ENCODE measurements at regions not wholly inside any gene's neighbourhood (a gene's known extent, or its start where the extent isn't known, plus 50 kb on each side); places are given as distances from the start of the nearest gene placed in this dataset.
A peak's percentile ranks its signal among the peaks of the same experiment; 100 is the strongest.

DNA sequence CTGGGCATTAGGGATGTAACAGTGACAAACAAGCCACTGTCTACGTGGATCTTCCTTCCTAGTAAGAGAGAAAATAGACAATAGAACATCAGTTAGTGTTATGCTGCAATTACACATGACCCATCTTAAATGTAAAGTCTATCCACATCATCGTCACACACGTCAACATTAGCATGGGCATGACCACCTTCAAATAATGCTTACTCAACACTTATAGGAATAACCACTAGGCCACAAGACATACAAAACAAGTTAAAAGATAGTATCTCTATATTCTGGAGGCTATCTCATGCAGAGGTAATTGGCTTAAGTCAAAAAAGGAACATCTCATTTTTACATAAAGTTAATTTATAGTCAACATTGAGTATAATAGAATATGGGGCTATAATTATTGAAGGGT is 156.5 kb downstream of the MOXD1 start:
- DNase-seq (ENCODE audit: low spot score), result no peak

GRCh38 chr6:132236744-132237143 is 164.5 kb downstream of the MOXD1 start:
- no peak for DNase-seq (ENCODE audit: low spot score)

DNA sequence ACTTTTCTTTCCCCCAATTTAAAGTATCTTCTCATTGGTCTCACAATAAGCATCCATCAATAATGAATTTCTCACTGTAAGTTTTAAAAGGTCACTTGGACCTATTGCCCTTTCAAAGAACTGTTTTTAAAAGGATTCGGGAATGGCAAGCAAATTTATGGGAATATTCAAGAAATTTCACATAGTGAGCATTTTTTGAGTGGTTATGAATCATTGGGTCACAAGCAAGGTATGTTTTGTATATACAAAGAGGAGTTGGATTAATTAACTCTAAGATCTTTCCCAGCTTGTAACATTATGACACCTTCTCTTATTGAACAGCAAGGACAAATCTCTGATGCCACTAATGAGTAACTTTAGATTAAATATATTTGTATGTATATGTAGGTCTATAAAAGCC is 165.0 kb downstream of the MOXD1 start:
- no peak for DNase-seq (ENCODE audit: low spot score)

DNA sequence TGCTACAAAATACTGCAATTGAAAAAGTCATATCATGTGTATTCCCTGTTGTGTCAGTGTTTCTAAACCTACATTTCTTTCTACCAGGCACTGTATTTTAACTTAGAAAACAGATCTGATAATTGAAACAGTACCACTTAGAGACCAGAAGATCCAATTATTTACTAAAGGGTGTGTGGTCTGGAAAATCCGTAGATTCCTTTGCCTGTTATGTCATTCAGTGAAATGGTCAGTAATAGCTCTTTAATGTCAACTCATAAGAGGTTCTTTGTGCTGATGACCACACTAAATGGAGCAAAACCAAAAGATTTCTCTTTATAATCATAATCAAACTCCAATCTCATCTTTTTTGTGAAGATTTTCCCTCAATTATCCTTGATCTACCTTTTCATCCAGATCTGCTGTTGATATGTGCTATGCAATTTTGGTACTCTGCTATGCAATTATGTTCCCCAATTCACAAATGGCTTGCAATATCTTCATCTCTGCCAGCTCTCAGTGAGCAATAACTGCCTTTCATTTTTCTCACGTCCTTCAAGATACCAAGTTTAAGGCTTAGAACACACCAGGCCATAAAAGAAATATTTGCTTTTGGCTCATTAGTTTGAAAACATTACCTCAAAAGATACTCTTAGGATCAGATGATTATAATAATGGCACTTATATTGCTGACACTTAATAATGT is 165.5 kb downstream of the MOXD1 start:
- DNase-seq (ENCODE audit: low spot score), result no peak

DNA sequence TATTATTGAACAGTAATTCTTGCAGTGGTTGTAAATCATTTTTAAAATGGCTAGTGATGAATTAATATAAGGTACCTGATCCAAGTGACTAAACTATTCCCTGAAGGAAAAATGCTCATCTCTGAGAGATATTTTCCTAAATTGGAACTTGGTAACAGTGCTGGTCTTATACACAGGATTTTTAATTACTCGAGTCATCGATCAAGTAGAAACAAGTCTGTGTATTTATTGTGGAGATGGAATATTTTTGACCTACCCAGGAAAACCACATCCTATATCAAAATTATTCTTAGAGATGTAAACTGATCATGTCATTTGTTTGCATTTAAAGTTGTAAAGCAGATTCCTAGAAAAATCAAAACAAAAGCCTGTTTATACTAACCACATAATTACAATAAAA is 166.9 kb downstream of the MOXD1 start:
- no peak for DNase-seq (ENCODE audit: low spot score)

DNA sequence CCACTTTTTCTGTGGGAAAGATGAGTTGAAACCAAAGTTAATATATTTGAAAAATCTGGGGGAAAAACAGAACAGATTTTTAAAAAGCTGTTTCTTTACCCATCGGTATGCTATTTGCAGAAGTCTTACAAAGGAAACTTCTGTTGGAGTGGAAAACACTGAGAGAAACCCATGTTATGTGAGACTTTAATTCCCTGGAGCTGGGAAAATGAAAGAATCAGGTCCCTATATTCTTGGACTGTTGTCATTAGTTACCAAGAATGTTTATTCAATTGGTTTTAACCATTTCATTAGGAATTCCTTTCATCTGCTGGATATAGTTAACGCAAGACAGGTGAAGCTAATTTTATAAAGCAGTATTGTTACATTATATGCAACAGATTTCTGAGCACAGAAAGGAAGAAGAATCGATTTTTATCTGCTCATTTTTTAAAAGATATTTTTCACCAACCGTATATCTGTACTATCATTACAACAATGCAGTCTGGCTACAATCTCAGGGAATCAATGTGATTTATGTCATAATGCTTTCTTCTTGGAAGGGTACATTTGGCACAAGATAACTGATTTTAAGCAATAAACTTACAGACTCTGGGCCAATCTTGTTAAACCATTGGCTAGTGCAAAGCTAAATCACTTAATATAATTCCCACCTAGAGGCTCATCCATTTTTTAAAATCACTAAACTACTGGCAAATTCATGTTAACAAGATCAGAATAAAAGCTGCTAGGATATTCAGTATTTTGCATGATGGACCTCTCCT is 170.0 kb downstream of the MOXD1 start:
- no peak for DNase-seq (ENCODE audit: low spot score)

DNA sequence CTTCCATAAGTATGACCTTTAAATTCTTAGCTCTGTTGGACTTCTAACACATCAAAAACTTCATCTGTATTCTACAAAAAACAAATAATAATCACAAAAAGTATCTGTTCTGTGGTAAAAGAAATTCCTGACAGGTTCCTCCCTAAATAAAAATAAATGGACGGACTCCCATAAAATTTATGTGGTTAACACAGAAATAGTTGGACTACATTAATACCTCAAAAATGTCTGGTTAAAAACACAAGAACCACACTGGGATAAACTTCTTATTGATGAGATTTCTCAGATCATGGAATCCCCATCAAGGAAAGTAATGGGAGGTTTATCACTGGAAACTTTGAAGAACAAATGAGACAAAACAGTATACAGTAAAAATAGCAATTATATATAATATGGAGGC is 172.4 kb downstream of the MOXD1 start:
- no peak for DNase-seq (ENCODE audit: low spot score)

DNA sequence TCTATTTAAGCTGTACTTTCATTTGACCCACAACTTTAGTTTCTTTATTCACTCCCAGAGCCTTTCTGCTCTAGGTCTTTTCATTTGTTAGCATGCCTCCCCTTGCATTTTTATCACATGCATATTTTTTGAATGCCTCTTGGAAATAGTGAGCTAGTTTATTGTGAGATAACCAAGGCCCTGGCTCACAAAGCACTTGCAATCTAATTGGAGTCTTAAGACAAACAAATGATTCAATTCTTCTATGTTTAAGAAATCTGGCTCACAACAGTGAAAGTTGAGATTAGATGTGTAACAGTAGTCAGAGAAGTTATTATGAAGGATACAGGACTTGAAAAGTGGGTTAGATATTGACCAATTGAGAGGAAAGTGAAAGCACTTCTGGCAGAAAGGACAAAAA is 173.4 kb downstream of the MOXD1 start:
- DNase-seq (ENCODE audit: low spot score), result no peak

- no peak for DNase-seq (ENCODE audit: low spot score)
These were observed 176.3 kb downstream of the MOXD1 start for GRCh38 chr6:132224943-132225342.

GRCh38 chr6:132220800-132221199 is 180.5 kb downstream of the MOXD1 start:
- no peak for DNase-seq (ENCODE audit: low spot score)

GRCh38 chr6:132219901-132220300 is 181.4 kb downstream of the MOXD1 start:
- no peak for DNase-seq (ENCODE audit: low spot score)

DNA sequence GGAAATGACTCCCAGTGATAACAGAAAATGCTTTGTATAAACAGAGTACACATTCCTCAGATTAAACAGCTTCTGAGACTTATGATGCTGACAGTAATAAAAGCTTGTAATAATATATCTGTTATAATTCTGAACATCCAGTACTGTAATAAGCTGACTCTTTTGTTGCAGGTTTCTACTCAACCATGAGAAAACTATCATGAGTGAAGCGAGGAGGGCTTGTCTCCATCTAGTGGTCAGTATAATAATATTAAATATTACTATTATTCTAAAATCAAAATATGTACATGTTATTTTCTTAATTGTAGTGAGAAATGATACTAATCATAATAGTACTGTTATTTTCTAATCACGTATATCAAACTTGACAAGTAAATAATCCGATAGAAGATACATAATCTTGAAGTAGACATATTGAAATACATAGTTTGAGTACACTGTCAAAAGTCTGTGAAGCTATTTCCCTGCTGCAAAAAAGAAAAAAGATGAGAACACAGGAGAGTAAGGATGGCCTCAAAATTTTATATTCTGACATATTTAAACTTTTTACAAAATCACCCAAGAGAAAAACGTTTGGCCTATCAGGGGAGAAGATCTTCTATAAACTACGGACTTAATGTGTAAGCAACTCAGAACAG is 183.1 kb downstream of the MOXD1 start:
- peak; percentile 17 for DNase-seq (ENCODE audit: low spot score)

DNA sequence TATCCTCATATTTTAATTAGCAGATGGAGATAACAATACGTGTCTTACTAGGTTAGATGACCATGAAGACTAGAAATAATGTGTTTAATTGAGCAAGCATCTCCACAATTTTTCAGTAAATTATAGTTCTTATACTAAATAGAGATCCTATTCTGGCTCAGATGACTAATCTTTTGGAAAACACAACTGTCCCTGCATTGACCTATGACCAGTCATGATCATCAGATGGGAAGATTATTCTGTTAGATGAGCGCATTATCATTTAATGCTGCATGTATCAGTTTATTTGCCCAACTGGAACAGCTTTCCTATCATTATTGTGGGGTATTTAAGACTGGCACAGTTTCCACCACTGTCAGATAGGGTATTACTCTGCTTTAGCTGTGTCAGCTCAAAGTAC is 185.5 kb downstream of the MOXD1 start:
- no peak for DNase-seq (ENCODE audit: low spot score)

DNA sequence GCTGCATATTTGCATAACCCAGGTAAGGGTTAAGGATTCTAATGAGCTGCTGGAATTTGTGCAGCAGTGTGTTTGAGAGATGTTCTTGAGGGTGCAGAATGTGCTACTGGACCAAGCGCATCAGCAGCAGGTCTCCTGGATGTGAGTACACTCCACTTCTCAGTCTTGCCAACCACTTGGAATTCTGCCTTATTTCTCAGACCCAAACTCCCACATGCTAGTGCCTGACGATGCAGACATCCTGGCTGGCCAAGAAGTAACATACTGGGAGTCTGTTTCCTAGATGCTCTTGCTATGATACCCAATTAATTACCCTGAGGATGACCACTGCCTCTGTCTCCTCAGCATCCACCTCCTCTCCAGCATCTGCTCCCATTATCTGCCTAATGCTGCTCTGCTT is 186.6 kb downstream of the MOXD1 start:
- DNase-seq (ENCODE audit: low spot score), result no peak

- no peak for DNase-seq (ENCODE audit: low spot score)
These were observed 187.5 kb downstream of the MOXD1 start for GRCh38 chr6:132213732-132214131.

DNA sequence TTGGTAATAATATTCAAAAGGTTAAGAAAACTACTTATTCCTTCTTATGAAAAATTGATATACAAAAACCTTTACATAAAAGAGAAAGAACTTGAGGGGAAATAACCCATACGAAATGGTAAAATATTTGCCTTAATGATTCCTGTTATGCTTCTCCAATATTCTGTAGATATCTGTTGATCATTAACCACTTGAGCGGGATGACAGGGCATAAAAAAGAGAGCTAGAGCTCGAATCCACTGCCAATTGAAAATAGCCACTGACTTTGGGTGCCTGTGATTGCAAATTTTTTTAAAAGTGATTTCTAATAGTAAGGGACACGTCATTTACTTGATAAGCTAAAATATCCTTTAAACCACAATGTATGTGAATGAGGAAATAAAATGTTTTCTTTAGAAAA is 188.1 kb downstream of the MOXD1 start:
- no peak for DNase-seq (ENCODE audit: low spot score)

DNA sequence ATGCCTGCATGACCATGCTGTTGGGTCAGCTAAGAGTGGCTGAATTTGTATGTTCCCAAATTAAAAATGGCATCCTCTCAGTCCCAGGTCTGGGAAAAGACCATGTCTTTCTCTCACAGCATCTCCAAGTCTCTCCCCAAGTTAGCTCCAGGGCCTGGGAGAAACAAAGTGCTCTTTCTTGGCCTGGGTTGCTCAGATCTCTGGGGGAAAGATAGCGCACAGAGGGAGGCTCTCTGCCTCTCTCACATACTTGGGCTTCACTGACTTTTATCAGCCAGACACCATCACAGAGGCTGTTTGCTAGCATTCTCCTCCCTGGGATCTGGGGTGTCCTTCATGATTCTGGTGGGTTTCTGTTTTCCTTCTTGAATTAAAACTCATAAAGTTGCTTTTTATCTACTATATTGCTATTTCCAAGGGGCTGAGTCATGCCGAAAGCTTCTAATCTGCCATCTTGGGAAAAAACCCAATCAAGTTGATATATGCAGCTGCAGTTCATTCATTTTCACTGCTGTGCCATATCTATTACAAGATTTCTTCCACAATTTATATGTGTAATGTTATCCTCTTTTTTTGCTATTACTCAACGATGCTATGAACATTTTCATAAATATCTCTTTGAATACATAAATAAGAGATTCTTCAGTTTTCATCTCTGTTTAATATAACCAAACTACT is 190.2 kb downstream of the MOXD1 start:
- no peak for DNase-seq (ENCODE audit: low spot score)

DNA sequence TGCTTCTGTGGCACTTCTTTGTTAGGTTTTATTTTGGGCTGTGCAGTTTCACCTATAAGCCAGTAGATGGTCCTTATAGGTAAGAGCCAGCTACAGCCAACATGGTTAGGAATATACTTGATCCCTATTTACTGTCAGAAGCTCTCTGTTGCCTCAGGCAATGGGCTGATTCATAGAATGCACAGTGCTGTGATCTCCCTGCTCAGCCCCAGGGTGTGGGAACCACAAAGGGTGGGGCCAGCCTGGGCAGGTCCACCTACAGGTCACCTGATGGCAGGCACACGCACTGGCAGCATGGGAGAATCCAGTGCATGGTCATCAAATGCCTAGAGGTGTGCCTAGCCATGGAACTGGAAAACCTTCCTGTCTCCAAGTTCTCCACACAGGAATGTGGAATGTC is 191.9 kb downstream of the MOXD1 start:
- no peak for DNase-seq (ENCODE audit: low spot score)

DNA sequence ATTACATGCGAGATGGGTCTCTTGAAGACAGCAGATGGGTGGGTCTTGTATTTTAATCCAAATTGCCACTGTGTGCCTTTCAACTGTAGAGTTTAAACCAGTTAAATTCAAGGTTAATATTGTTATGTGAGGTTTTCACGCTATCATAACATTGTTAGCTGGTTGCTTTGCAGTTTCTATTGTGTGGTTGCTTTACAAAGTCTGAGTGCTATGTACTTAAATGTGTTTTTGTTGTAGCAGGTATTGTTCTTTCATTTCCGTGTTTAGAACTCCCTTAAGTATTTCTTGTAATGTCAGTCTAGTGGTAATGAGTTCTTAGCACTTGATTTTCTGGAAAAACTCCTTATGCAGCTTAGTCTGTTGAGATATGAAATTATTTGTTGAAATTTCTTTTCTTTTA is 193.3 kb downstream of the MOXD1 start:
- DNase-seq (ENCODE audit: low spot score), result no peak

DNA sequence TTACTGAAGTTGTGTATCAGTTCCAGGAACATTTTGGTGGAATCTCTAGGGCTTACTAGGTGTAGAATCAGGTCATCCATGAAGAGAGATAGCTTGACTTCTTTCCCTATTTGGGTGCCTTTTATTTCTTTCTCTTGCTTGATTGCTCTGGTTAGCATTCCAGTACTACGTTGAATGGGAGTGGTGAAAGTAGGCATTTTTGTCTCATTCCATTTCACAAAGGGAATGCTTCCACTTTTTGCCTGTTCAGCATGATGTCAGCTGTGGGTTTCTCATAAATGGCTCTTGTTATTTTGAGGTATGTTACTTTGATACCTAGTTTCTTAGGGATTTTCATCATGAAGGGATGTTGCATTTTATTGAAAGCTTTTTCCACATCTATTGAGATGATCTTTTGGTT is 195.3 kb downstream of the MOXD1 start:
- no peak for DNase-seq (ENCODE audit: low spot score)

DNA sequence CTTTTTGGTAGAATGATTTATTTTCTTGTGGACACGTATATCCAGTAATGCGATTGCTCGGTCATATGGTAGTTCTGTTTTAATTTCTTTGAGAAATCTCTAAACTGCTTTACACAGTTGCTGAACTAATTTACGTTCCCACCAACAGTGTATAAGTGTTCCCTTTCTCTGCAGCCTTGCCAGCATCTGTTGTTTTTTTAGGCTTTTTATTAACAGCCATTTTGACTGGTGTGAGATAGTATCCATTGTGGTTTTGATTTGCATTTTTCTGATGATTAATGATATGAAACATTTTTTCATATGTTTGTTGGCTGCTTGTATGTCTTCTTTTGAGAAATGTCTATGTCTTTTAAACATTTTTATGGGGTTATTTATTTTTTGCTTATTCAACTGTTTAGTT is 196.7 kb downstream of the MOXD1 start:
- DNase-seq (ENCODE audit: low spot score), result no peak

GRCh38 chr6:132202574-132202973 is 198.7 kb downstream of the MOXD1 start:
- no peak for DNase-seq (ENCODE audit: low spot score)

GRCh38 chr6:132199343-132199742 is 201.9 kb downstream of the MOXD1 start:
- no peak for DNase-seq (ENCODE audit: low spot score)

All from germinal center (tissue), 1 donor.